GM12878 (cell line): ENCODE measurements at regions not wholly inside any gene's neighbourhood (a gene's known extent, or its start where the extent isn't known, plus 50 kb on each side); places are given as distances from the start of the nearest gene placed in this dataset.

Source experiments
- CBFB ChIP-seq: IDR thresholded peaks from 2 replicates; pipeline ENCODE4 v1.6.1; 2016; ENCODE audit warnings: antibody characterized with exemption, low read depth
- CHD1 ChIP-seq: IDR thresholded peaks from 2 replicates; pipeline ENCODE4 v1.6.1; 2012; ENCODE audit warnings: low read depth, low read length, improper control_type of control experiment
- FOXM1 ChIP-seq: IDR thresholded peaks from 2 replicates; pipeline ENCODE4 v1.6.1; 2012; ENCODE audit warnings: low read depth, mild to moderate bottlenecking, inconsistent platforms, low read length, moderate library complexity
- HCFC1 ChIP-seq: fragments of 150-350 bp; IDR thresholded peaks from 2 replicates; pipeline ENCODE4 v1.6.1; 2014; ENCODE audit warnings: low read length
- KAT2A ChIP-seq: conservative IDR thresholded peaks from 2 replicates; pipeline ENCODE4 v1.6.1; 2011; ENCODE audit warnings: low read depth, low read length; ENCODE audit not compliant: control insufficient read depth
- NFIC ChIP-seq: IDR thresholded peaks from 2 replicates; pipeline ENCODE4 v1.6.1; 2012; ENCODE audit warnings: low read depth, mild to moderate bottlenecking, inconsistent platforms, low read length, moderate library complexity
- POLR2A ChIP-seq: IDR thresholded peaks from 2 replicates; pipeline ENCODE4 v1.6.1; 2011; ENCODE audit warnings: low read depth, mild to moderate bottlenecking, low read length
- SMAD1 ChIP-seq: fragments of 450-650 bp; IDR thresholded peaks from 2 replicates; pipeline ENCODE4 v1.6.1; 2018; ENCODE audit warnings: mild to moderate bottlenecking, low read depth; ENCODE audit not compliant: partially characterized antibody
- YBX1 ChIP-seq: fragments of 450-650 bp; IDR thresholded peaks from 2 replicates; pipeline ENCODE4 v1.6.1; 2016; ENCODE audit warnings: antibody characterized with exemption
- TF ChIP-seq, protein P1 (sequence below), 3 experiments: IDR thresholded peaks in 2 of 3; conservative IDR thresholded peaks in 1 of 3; 2 replicates each; pipeline ENCODE4 v1.5.1; 2011; ENCODE audit warnings: low read depth in 3 of 3, low read length in 3 of 3, mild to moderate bottlenecking in 3 of 3, control low read depth in 2 of 3, moderate library complexity in 2 of 3, inconsistent platforms in 1 of 3, mixed read lengths in 1 of 3; ENCODE audit not compliant: control insufficient read depth in 2 of 3, insufficient read depth in 1 of 3; ENCODE audit errors: extremely low read depth in 1 of 3

DNA sequence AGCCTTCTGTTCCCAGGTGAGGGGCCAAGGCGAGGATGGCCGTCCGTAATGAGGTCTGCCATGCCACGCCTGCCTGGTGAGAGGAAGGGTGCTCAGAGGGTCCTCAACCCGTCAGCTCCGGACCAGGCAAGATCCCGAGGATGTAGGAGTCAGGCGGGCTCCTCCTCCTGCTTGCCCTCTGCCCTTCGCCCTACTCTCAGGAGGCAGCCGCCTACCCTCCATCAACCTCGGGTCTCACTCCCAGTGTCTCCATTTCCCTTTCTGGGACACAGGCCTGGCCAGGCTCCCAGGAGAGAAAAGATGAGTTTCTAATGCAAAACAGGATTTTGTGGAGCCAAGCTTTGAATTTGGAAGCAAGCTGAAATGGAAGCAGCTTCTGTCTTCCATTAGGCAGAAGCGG is 184.0 kb downstream of the PTPN20 start:
- TF ChIP-seq, protein P1, sequence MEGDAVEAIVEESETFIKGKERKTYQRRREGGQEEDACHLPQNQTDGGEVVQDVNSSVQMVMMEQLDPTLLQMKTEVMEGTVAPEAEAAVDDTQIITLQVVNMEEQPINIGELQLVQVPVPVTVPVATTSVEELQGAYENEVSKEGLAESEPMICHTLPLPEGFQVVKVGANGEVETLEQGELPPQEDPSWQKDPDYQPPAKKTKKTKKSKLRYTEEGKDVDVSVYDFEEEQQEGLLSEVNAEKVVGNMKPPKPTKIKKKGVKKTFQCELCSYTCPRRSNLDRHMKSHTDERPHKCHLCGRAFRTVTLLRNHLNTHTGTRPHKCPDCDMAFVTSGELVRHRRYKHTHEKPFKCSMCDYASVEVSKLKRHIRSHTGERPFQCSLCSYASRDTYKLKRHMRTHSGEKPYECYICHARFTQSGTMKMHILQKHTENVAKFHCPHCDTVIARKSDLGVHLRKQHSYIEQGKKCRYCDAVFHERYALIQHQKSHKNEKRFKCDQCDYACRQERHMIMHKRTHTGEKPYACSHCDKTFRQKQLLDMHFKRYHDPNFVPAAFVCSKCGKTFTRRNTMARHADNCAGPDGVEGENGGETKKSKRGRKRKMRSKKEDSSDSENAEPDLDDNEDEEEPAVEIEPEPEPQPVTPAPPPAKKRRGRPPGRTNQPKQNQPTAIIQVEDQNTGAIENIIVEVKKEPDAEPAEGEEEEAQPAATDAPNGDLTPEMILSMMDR (IDR thresholded peaks at IDR 0.05 in 2 of 3, conservative IDR thresholded peaks at IDR 0.05 in 1 of 3; ENCODE audit: control insufficient read depth in 2 of 3, extremely low read depth in 1 of 3, insufficient read depth in 1 of 3, low read depth in 3 of 3, low read length in 3 of 3) = no peak
- no peak for TF ChIP-seq HCFC1
- TF ChIP-seq CHD1 = no peak
- TF ChIP-seq SMAD1 = no peak
- no peak for TF ChIP-seq FOXM1
- no peak for TF ChIP-seq YBX1
- TF ChIP-seq KAT2A = no peak
- TF ChIP-seq POLR2A = no peak
- no peak for TF ChIP-seq CBFB
- TF ChIP-seq NFIC = no peak
